Activated T-cell treated with anti-CD3 and anti-CD28 coated beads, Interleukin-2, amount 50 U/mL, for 1 hour (primary cell): ENCODE measurements at regions not wholly inside any gene's neighbourhood (a gene's known extent, or its start where the extent isn't known, plus 50 kb on each side); places are given as distances from the start of the nearest gene placed in this dataset.

Experiments
- DNase-seq: peaks from one replicate; pipeline ENCODE4 v3.0.0-alpha.2; 2020

- DNase-seq, result no peak
These were observed 600.9 kb upstream of the MKI67 start for GRCh38 chr10:128727114-128727513.

GRCh38 chr10:128729910-128730420 lies 603.7 kb upstream of the MKI67 start:
- no peak for DNase-seq

- DNase-seq, result no peak
These were observed 604.7 kb upstream of the MKI67 start for GRCh38 chr10:128730922-128731321.

DNA sequence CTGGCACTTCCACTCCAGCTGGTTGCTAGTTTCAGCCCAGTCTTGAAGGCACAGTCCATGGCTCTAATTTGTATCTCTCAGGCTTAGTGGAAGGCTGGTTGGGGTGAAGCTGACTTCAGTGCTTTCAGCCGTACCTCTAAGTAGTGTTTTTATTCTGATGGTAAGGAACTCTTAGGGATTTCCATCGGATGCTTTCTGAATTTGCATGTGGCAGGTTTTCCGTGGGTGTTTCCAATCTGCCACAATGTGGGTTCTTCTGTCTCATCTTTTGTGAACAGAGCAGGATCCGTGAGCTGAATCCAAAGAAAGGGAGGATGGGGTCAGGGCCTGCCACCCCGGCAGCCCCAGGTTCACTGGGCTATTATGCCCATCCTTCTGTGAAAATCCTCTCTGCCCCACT lies 607.9 kb upstream of the MKI67 start:
- DNase-seq, result no peak

DNA sequence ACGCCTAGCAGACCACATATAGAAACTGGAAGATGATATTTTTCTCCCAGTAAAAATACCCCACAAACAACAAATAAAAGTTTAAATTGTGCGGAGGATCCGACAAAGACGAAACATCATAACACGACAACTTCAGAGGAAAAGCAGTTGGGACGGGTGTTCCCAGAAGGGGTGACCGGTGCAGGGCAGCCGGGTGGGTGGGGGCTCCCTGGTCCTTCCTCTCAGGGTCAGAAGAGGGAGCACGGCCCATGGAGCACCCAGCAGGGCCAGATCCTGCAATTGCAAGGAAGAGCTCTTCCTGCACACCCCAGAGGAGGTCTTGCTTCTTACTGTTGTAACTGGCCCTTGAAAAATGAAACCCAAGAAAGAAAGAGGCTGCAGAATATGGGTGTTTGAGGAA lies 608.5 kb upstream of the MKI67 start:
- DNase-seq, result no peak

- DNase-seq, result no peak
These were observed 609.8 kb upstream of the MKI67 start for GRCh38 chr10:128735996-128736395.

- no peak for DNase-seq
These were observed 612.2 kb upstream of the MKI67 start for GRCh38 chr10:128738386-128738915.

DNA sequence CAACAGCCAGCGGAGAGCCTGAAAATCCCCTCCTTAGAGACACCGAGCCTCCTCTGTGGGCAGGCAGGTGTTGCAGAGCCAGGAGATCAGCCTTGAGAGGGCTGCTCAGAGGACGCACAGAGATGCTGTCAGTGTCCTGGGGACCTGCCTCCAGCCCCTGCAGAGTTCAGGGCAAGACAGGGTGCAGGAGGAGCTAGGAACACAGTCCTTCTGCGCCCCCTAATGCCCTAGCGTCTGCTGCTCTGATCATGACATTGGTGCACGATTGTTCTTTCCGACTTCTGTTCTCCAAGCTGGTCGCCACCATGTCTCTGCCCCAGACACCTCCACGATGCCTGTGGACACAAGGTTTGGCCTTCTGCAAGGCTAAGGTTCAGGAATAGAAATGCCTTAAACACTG lies 613.7 kb upstream of the MKI67 start:
- DNase-seq, result no peak

GRCh38 chr10:128741180-128741579 lies 615.0 kb upstream of the MKI67 start:
- no peak for DNase-seq

- no peak for DNase-seq
These were observed 615.5 kb upstream of the MKI67 start for GRCh38 chr10:128741680-128742079.

GRCh38 chr10:128744092-128744491 lies 617.9 kb upstream of the MKI67 start:
- no peak for DNase-seq

DNA sequence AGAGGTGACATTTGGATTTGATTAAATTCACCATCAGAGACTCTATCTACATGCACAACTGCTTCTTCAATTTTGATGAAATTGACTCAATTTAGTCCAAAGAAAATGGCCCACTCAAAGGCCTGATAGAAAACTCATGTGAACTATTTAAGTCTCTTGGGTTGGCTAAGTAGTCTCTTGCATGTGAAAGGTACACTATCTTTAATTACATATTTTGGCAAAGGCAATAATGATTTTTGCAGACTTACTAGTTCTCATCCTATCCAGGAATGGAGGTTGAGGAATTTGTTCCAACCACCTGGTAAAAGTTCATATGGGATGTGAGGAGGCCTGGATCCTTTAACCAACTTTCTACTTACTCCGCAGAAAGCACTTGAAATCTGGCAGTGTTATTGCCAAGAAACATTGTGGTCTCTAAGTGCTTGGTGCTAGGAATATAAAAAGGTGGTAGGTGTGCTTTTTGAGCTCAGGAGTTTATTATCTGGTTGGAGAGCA lies 618.6 kb upstream of the MKI67 start:
- no peak for DNase-seq

GRCh38 chr10:128747582-128748346 lies 621.5 kb upstream of the MKI67 start:
- no peak for DNase-seq

DNA sequence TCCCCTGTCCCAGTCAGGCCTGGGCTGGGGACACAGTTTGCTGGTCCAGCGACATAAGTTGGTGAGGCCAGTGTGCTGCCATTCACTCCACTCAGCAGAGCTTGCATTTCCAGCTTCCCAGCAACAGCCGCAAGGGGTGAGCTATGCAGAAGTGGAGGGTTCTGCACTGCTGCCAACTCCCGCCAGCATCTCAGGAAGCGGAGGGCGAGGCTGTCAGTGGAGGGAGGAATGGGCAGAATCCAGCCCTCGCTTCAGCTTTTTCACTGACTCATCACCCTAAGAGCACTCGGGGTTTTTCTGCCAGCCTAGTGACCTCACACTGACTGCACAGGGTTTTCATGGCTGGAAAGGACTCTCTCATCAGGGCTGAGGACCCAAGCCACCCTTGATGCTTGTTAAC lies 625.1 kb upstream of the MKI67 start:
- no peak for DNase-seq

DNA sequence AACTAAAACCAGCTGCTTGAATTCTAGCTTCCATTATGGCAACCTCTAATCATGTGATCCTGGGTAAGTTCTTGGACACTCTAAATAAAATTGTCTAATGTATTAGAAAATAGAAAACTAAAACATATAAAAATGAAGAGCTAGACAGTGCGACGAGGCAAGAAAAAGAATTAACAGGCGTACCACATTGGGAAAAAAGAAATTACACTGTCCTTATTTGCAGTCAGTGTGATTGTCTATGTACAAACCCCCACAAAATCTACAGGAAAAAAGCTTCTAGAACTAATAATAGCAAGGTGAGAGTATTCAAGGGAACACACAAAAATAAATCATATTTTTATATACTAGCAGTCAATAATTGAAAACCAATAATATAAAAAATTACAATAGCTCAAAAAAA lies 625.6 kb upstream of the MKI67 start:
- no peak for DNase-seq

DNA sequence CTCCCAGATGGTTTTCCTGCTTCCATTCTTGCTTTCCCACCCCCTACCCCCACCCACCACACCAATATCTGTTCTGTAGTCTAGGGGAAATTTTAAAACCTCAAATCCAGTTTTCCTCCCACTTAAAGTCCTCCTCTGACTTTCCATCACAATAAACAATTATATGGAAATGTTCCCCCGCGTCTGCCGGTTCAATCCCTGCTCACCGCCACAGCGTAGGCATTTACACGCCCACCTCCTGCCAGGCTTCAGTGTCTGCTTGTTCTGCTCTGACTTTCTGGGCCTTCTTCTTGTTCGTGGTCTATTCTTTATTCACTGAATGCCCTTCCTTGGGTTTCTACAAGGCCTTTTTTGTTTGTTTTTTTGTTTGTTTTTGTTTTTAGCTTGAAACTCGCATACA lies 633.0 kb upstream of the MKI67 start:
- no peak for DNase-seq

DNA sequence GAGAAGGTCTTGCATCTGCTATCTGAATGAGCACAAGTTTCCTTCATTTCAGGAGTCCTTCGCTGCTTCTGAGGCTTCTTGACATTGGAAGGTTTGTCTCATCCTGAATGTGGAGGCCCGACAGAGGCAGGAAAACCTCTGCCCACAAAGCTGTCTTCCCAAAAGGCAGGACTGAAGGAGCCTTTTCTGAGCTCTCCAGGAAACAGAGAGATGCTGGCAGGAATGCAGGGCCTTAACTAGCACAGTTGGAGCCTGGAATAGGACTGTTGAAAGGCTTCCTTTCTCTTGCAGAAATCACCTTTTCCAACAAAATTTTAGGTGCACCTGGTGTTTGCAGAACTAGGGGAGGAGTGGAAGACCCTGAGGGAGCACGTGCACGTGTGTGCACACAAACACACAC lies 637.4 kb upstream of the MKI67 start:
- DNase-seq, result no peak

- no peak for DNase-seq
These were observed 638.0 kb upstream of the MKI67 start for GRCh38 chr10:128764190-128764589.

GRCh38 chr10:128766915-128767314 lies 640.7 kb upstream of the MKI67 start:
- DNase-seq, result no peak

DNA sequence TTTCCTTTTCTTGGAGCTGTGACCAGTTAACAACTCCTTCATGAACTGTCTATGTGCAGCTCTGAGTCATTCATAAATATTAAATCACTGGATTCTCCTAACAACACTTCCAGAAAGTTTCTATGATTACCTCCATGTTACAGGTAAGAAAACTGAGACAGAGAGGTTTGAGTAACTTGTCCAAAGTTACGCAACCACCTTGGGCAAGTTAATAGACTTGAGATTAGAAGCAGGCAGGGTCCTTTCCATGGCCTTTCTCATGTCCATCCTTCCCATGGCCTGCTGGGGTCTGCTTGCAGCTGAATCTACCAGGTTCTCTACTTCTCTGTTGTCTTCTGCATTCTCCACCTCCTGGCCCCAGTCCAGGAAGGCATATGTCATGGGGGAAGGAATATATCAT lies 648.8 kb upstream of the MKI67 start:
- no peak for DNase-seq

- DNase-seq, result no peak
These were observed 649.5 kb upstream of the MKI67 start for GRCh38 chr10:128775743-128776142.

DNA sequence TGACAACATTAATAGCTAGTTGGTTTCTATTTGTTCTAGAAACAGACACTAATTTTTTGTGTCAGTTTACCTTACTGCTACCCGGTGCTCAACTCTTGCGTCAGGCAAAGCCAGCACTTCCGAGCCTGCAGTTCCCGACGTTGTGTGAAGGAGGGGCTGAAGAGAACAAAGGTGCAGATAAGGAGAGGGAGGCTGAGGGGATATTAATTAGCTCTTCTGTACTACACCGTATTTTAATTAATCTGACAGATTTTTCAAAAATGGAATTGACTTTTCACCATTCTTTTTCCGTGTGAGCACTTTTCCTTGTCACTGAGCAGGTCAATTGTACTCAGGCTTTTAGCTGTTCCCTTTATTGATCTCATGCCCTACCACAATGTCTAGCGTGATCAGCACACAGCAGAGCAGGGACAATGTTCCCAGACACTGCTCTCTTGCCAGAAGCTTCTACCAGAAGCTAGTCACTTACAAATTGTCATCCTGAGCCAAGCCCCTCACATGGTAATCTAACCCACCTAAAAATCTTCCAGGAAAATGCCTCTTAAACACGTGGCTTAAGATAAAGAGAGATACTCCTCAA lies 650.5 kb upstream of the MKI67 start:
- no peak for DNase-seq

DNA sequence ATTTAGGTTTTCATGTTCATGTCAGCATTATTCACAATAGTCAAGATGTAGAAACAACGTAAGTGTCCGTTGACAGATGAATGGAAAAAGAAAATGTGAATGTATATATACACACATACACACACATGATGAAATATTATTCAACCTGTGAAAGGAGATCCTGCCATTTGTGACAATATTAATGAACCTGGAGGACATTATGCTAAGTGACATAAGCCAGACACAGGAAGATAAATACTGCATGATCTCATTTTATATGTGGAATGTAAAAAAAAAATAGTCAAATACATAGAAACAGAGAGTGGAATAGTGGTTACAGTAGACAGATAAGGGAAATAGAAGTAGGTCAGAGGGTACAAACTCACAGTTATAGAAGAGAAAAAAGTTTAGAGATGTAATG lies 651.1 kb upstream of the MKI67 start:
- DNase-seq, result no peak

DNA sequence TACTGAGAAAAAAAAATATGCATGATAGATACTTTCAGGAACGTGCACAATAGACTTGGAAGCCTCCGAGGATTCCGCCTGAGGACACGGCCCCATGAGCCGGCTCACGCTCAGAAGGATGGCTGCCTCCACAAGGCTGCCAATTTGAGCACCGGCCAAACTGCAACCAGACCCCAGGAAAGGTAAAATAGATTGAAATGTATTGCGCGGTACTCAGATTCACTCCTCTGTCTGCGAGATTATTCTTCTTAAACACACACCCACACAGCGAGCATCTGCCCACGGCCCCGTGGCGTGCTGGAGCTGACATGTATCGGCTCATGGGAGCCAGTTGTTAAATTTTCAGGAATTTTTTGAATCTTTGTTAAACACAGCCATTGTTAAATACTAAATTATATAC lies 653.2 kb upstream of the MKI67 start:
- no peak for DNase-seq
